ENCODE measurements at regions not wholly inside any gene's neighbourhood (a gene's known extent, or its start where the extent isn't known, plus 50 kb on each side); places are given as distances from the start of the nearest gene placed in this dataset.

GRCh38 chr5:145221416-145221815, 613.7 kb downstream of the PRELID2 start:
- in situ Hi-C loops (cut with MboI; ENCODE audit: low sequenced_read_pairs), result no loop called here

- in situ Hi-C loops (cut with MboI; ENCODE audit: low sequenced_read_pairs), result no loop called here
These were observed 614.7 kb downstream of the PRELID2 start for GRCh38 chr5:145220481-145220880.

GRCh38 chr5:145218982-145219381, 616.2 kb downstream of the PRELID2 start:
- in situ Hi-C loops (cut with MboI; ENCODE audit: low sequenced_read_pairs), result no loop called here

- in situ Hi-C loops (cut with MboI; ENCODE audit: low sequenced_read_pairs), result no loop called here
These were observed 617.1 kb downstream of the PRELID2 start for GRCh38 chr5:145218019-145218418.

- in situ Hi-C loops (cut with MboI; ENCODE audit: low sequenced_read_pairs), result no loop called here
These were observed 625.1 kb downstream of the PRELID2 start for GRCh38 chr5:145210020-145210419.

GRCh38 chr5:145205546-145205945, 629.6 kb downstream of the PRELID2 start:
- in situ Hi-C loops (cut with MboI; ENCODE audit: low sequenced_read_pairs), result no loop called here

- in situ Hi-C loops (cut with MboI; ENCODE audit: low sequenced_read_pairs), result no loop called here
These were observed 630.4 kb downstream of the PRELID2 start for GRCh38 chr5:145204743-145205142.

- in situ Hi-C loops (cut with MboI; ENCODE audit: low sequenced_read_pairs), result no loop called here
These were observed 631.9 kb downstream of the PRELID2 start for GRCh38 chr5:145203193-145203592.

- in situ Hi-C loops (cut with MboI; ENCODE audit: low sequenced_read_pairs), result no loop called here
These were observed 636.4 kb downstream of the PRELID2 start for GRCh38 chr5:145198525-145199260.

- in situ Hi-C loops (cut with MboI; ENCODE audit: low sequenced_read_pairs), result no loop called here
These were observed 645.4 kb downstream of the PRELID2 start for GRCh38 chr5:145189746-145190145.

GRCh38 chr5:145180371-145180770, 654.8 kb downstream of the PRELID2 start:
- in situ Hi-C loops (cut with MboI; ENCODE audit: low sequenced_read_pairs), result no loop called here

- in situ Hi-C loops (cut with MboI; ENCODE audit: low sequenced_read_pairs), result no loop called here
These were observed 656.3 kb downstream of the PRELID2 start for GRCh38 chr5:145178641-145179523.

- in situ Hi-C loops (cut with MboI; ENCODE audit: low sequenced_read_pairs), result no loop called here
These were observed 659.1 kb downstream of the PRELID2 start for GRCh38 chr5:145176041-145176440.

- in situ Hi-C loops (cut with MboI; ENCODE audit: low sequenced_read_pairs), result no loop called here
These were observed 669.0 kb downstream of the PRELID2 start for GRCh38 chr5:145166110-145166509.

- in situ Hi-C loops (cut with MboI; ENCODE audit: low sequenced_read_pairs), result no loop called here
These were observed 671.3 kb downstream of the PRELID2 start for GRCh38 chr5:145163876-145164275.

- in situ Hi-C loops (cut with MboI; ENCODE audit: low sequenced_read_pairs), result no loop called here
These were observed 672.5 kb downstream of the PRELID2 start for GRCh38 chr5:145162626-145163025.

- in situ Hi-C loops (cut with MboI; ENCODE audit: low sequenced_read_pairs), result no loop called here
These were observed 673.8 kb downstream of the PRELID2 start for GRCh38 chr5:145161391-145161790.

GRCh38 chr5:145160679-145161078, 674.5 kb downstream of the PRELID2 start:
- in situ Hi-C loops (cut with MboI; ENCODE audit: low sequenced_read_pairs), result no loop called here

- in situ Hi-C loops (cut with MboI; ENCODE audit: low sequenced_read_pairs), result no loop called here
These were observed 676.4 kb downstream of the PRELID2 start for GRCh38 chr5:145158730-145159129.

GRCh38 chr5:145157841-145158240, 677.3 kb downstream of the PRELID2 start:
- in situ Hi-C loops (cut with MboI; ENCODE audit: low sequenced_read_pairs), result no loop called here

GRCh38 chr5:145141534-145141933, 693.6 kb downstream of the PRELID2 start:
- in situ Hi-C loops (cut with MboI; ENCODE audit: low sequenced_read_pairs), result no loop called here

- in situ Hi-C loops (cut with MboI; ENCODE audit: low sequenced_read_pairs), result no loop called here
These were observed 704.1 kb downstream of the PRELID2 start for GRCh38 chr5:145130996-145131395.
